Activated T-cell treated with anti-CD3 and anti-CD28 coated beads, Interleukin-2, amount 50 U/mL, for 24 hours (primary cell): ENCODE measurements at regions not wholly inside any gene's neighbourhood (a gene's known extent, or its start where the extent isn't known, plus 50 kb on each side); places are given as distances from the start of the nearest gene placed in this dataset.

ENCODE experiments used
- DNase-seq: peaks from one replicate; pipeline ENCODE4 v3.0.0-alpha.2; 2020
- H3K27ac Mint-ChIP-seq: 2 replicates; pipeline ENCODE4 v1.8.0; 2020; ENCODE audit warnings: mild to moderate bottlenecking, mixed read lengths
- H3K27me3 Mint-ChIP-seq: 2 replicates; pipeline ENCODE4 v1.8.0; 2020; ENCODE audit warnings: mixed read lengths
- H3K36me3 Mint-ChIP-seq: 2 replicates; pipeline ENCODE4 v1.8.0; 2020; ENCODE audit warnings: low read depth, mixed read lengths
- H3K4me1 Mint-ChIP-seq: 2 replicates; pipeline ENCODE4 v1.8.0; 2020; ENCODE audit warnings: low read depth, mixed read lengths
- H3K4me3 Mint-ChIP-seq: 2 replicates; pipeline ENCODE4 v1.8.0; 2020; ENCODE audit warnings: mild to moderate bottlenecking, moderate library complexity, mixed read lengths
- H3K9me3 Mint-ChIP-seq: 2 replicates; pipeline ENCODE4 v1.8.0; 2020; ENCODE audit warnings: mixed read lengths

GRCh38 chr5:62059960-62060359, 246.0 kb upstream of the KIF2A start:
- Mint-ChIP-seq H3K4me3 (no peak overlapping the region), H3K9me3 (peaks cover 5% of the 10 kb centered on the region), H3K27ac (no peak overlapping the region), H3K4me1 (no peaks in the 10 kb centered on the region), H3K36me3 (no peaks in the 10 kb centered on the region), H3K27me3 (no peaks in the 10 kb centered on the region)
- no peak for DNase-seq

GRCh38 chr5:62065050-62065449, 241.0 kb upstream of the KIF2A start:
- no peak for DNase-seq
- peaks cover 7% of the 10 kb centered on the region for H3K27me3 Mint-ChIP-seq
- no peak overlapping the region for H3K4me3 Mint-ChIP-seq
- H3K36me3 Mint-ChIP-seq, result no peaks in the 10 kb centered on the region
- H3K4me1 Mint-ChIP-seq, result no peaks in the 10 kb centered on the region
- no peaks in the 10 kb centered on the region for H3K9me3 Mint-ChIP-seq
- H3K27ac Mint-ChIP-seq, result no peak overlapping the region

- peaks cover 7% of the 10 kb centered on the region for H3K27me3 Mint-ChIP-seq
- no peaks in the 10 kb centered on the region for H3K9me3 Mint-ChIP-seq
- H3K27ac Mint-ChIP-seq, result no peak overlapping the region
- H3K36me3 Mint-ChIP-seq, result no peaks in the 10 kb centered on the region
- no peaks in the 10 kb centered on the region for H3K4me1 Mint-ChIP-seq
- H3K4me3 Mint-ChIP-seq, result no peak overlapping the region
- no peak for DNase-seq
Observed at GRCh38 chr5:62066761-62067277, 239.2 kb upstream of the KIF2A start.

GRCh38 chr5:62068554-62068953, 237.5 kb upstream of the KIF2A start:
- H3K27ac Mint-ChIP-seq, result no peak overlapping the region
- peaks cover 7% of the 10 kb centered on the region for H3K27me3 Mint-ChIP-seq
- no peak overlapping the region for H3K4me3 Mint-ChIP-seq
- no peaks in the 10 kb centered on the region for H3K4me1 Mint-ChIP-seq
- DNase-seq, result no peak
- H3K9me3 Mint-ChIP-seq, result no peaks in the 10 kb centered on the region
- H3K36me3 Mint-ChIP-seq, result no peaks in the 10 kb centered on the region

GRCh38 chr5:62077387-62077786, 228.6 kb upstream of the KIF2A start:
- H3K4me1 Mint-ChIP-seq, result no peaks in the 10 kb centered on the region
- no peaks in the 10 kb centered on the region for H3K27me3 Mint-ChIP-seq
- H3K27ac Mint-ChIP-seq, result no peak overlapping the region
- H3K4me3 Mint-ChIP-seq, result no peak overlapping the region
- DNase-seq, result no peak
- no peaks in the 10 kb centered on the region for H3K36me3 Mint-ChIP-seq
- H3K9me3 Mint-ChIP-seq, result no peaks in the 10 kb centered on the region

GRCh38 chr5:62077823-62078550, 228.0 kb upstream of the KIF2A start:
- Mint-ChIP-seq H3K27ac (no peak overlapping the region), H3K36me3 (no peaks in the 10 kb centered on the region), H3K4me1 (no peaks in the 10 kb centered on the region), H3K9me3 (no peaks in the 10 kb centered on the region), H3K4me3 (no peak overlapping the region), H3K27me3 (no peaks in the 10 kb centered on the region)
- no peak for DNase-seq

- H3K9me3 Mint-ChIP-seq, result no peaks in the 10 kb centered on the region
- no peaks in the 10 kb centered on the region for H3K36me3 Mint-ChIP-seq
- DNase-seq, result no peak
- H3K4me3 Mint-ChIP-seq, result no peak overlapping the region
- H3K27me3 Mint-ChIP-seq, result no peaks in the 10 kb centered on the region
- no peak overlapping the region for H3K27ac Mint-ChIP-seq
- no peaks in the 10 kb centered on the region for H3K4me1 Mint-ChIP-seq
Observed at GRCh38 chr5:62082370-62082801, 223.6 kb upstream of the KIF2A start.

GRCh38 chr5:62083247-62083646, 222.8 kb upstream of the KIF2A start:
- DNase-seq, result no peak
- no peaks in the 10 kb centered on the region for H3K9me3 Mint-ChIP-seq
- no peaks in the 10 kb centered on the region for H3K4me1 Mint-ChIP-seq
- no peak overlapping the region for H3K4me3 Mint-ChIP-seq
- no peaks in the 10 kb centered on the region for H3K27me3 Mint-ChIP-seq
- H3K36me3 Mint-ChIP-seq, result no peaks in the 10 kb centered on the region
- no peak overlapping the region for H3K27ac Mint-ChIP-seq

GRCh38 chr5:62083661-62084060, 222.3 kb upstream of the KIF2A start:
- Mint-ChIP-seq H3K4me3 (no peak overlapping the region), H3K36me3 (no peaks in the 10 kb centered on the region)

GRCh38 chr5:62084391-62084790, 221.6 kb upstream of the KIF2A start:
- no peaks in the 10 kb centered on the region for H3K4me1 Mint-ChIP-seq
- no peak overlapping the region for H3K4me3 Mint-ChIP-seq
- H3K9me3 Mint-ChIP-seq, result no peaks in the 10 kb centered on the region
- no peaks in the 10 kb centered on the region for H3K36me3 Mint-ChIP-seq
- no peak for DNase-seq
- no peak overlapping the region for H3K27ac Mint-ChIP-seq
- H3K27me3 Mint-ChIP-seq, result no peaks in the 10 kb centered on the region

More at GRCh38 chr5:62083661-62084060, 222.3 kb upstream of the KIF2A start:
- H3K9me3 Mint-ChIP-seq, result no peaks in the 10 kb centered on the region
- no peaks in the 10 kb centered on the region for H3K4me1 Mint-ChIP-seq
- DNase-seq, result no peak
- no peak overlapping the region for H3K27ac Mint-ChIP-seq
- H3K27me3 Mint-ChIP-seq, result no peaks in the 10 kb centered on the region

GRCh38 chr5:62090953-62091352, 215.1 kb upstream of the KIF2A start:
- Mint-ChIP-seq H3K27me3 (peaks cover 10% of the 10 kb centered on the region), H3K36me3 (no peaks in the 10 kb centered on the region), H3K4me3 (no peak overlapping the region), H3K27ac (no peak overlapping the region), H3K4me1 (peaks cover 11% of the 10 kb centered on the region), H3K9me3 (no peaks in the 10 kb centered on the region)
- no peak for DNase-seq

- Mint-ChIP-seq H3K27ac (no peak overlapping the region), H3K4me3 (no peak overlapping the region), H3K36me3 (no peaks in the 10 kb centered on the region), H3K9me3 (no peaks in the 10 kb centered on the region), H3K27me3 (peaks cover 10% of the 10 kb centered on the region), H3K4me1 (peaks cover 11% of the 10 kb centered on the region)
- DNase-seq, result no peak
Observed at GRCh38 chr5:62093411-62093810, 212.6 kb upstream of the KIF2A start.

- Mint-ChIP-seq H3K4me3 (peak overlapping the region; percentile 13), H3K4me1 (peaks cover 11% of the 10 kb centered on the region), H3K9me3 (no peaks in the 10 kb centered on the region), H3K36me3 (no peaks in the 10 kb centered on the region), H3K27me3 (peaks cover 10% of the 10 kb centered on the region), H3K27ac (no peak overlapping the region)
- DNase-seq, result no peak
Observed at GRCh38 chr5:62093976-62094375, 212.0 kb upstream of the KIF2A start.

GRCh38 chr5:62097361-62097760, 208.6 kb upstream of the KIF2A start:
- no peak overlapping the region for H3K4me3 Mint-ChIP-seq
- DNase-seq, result no peak
- H3K27ac Mint-ChIP-seq, result no peak overlapping the region
- H3K9me3 Mint-ChIP-seq, result no peaks in the 10 kb centered on the region
- peaks cover 5% of the 10 kb centered on the region for H3K27me3 Mint-ChIP-seq
- H3K36me3 Mint-ChIP-seq, result no peaks in the 10 kb centered on the region
- peaks cover 11% of the 10 kb centered on the region for H3K4me1 Mint-ChIP-seq

GRCh38 chr5:62100201-62100600, 205.8 kb upstream of the KIF2A start:
- H3K4me1 Mint-ChIP-seq, result no peaks in the 10 kb centered on the region
- no peak overlapping the region for H3K4me3 Mint-ChIP-seq
- H3K27ac Mint-ChIP-seq, result no peak overlapping the region
- DNase-seq, result no peak
- no peaks in the 10 kb centered on the region for H3K9me3 Mint-ChIP-seq
- no peaks in the 10 kb centered on the region for H3K36me3 Mint-ChIP-seq
- H3K27me3 Mint-ChIP-seq, result no peaks in the 10 kb centered on the region
